Activated B cell treated with CpG ODN at 0.5 μM for 24 hours (primary cell): ENCODE measurements at regions not wholly inside any gene's neighbourhood (a gene's known extent, or its start where the extent isn't known, plus 50 kb on each side); places are given as distances from the start of the nearest gene placed in this dataset.

Source experiments
- ATAC-seq: fragments of 200-7000 bp; cut with Tn5 transposase; one replicate; pipeline ENCODE4 v1.10.0; 2021; ENCODE audit warnings: low read depth, mild to moderate bottlenecking, moderate library complexity
- CTCF ChIA-PET: fragments of 350-600 bp; sonication (Branson Sonifier 250); formaldehyde crosslinking; loops from one replicate; lab custom pipeline; 2021; ENCODE audit warnings: antibody characterized with exemption; lab: Charles Lee
- POLR2A ChIA-PET: fragments of 350-600 bp; sonication (Branson Sonifier 250); formaldehyde crosslinking; loops from one replicate; lab custom pipeline; 2021; ENCODE audit warnings: antibody characterized with exemption; lab: Charles Lee
- DNase-seq: peaks from one replicate; pipeline ENCODE4 v3.0.0; 2022
- H3K27ac Mint-ChIP-seq: one replicate; pipeline ENCODE4 v1.8.0; 2020; ENCODE audit warnings: mixed read lengths
- H3K27me3 Mint-ChIP-seq: one replicate; pipeline ENCODE4 v1.8.0; 2021; ENCODE audit warnings: mixed read lengths
- H3K36me3 Mint-ChIP-seq: one replicate; pipeline ENCODE4 v1.8.0; 2021; ENCODE audit warnings: low read depth, mixed read lengths
- H3K4me1 Mint-ChIP-seq: one replicate; pipeline ENCODE4 v1.8.0; 2021; ENCODE audit warnings: mixed read lengths
- H3K4me3 Mint-ChIP-seq: one replicate; pipeline ENCODE4 v1.8.0; 2020; ENCODE audit warnings: mild to moderate bottlenecking, mixed read lengths
- H3K9me3 Mint-ChIP-seq: one replicate; pipeline ENCODE4 v1.8.0; 2020; ENCODE audit warnings: mixed read lengths
- intact Hi-C: fragments of 100-400 bp; cut with micrococcal nuclease; formaldehyde crosslinking; loops from one replicate; pipeline ENCODE4 v1.15.1; 2024
- TF ChIP-seq, protein P1 (sequence below): fragments of 200-600 bp; IDR thresholded peaks from one replicate; pipeline ENCODE4 v1.8.0; 2022; ENCODE audit warnings: antibody characterized with exemption, mild to moderate bottlenecking

DNA sequence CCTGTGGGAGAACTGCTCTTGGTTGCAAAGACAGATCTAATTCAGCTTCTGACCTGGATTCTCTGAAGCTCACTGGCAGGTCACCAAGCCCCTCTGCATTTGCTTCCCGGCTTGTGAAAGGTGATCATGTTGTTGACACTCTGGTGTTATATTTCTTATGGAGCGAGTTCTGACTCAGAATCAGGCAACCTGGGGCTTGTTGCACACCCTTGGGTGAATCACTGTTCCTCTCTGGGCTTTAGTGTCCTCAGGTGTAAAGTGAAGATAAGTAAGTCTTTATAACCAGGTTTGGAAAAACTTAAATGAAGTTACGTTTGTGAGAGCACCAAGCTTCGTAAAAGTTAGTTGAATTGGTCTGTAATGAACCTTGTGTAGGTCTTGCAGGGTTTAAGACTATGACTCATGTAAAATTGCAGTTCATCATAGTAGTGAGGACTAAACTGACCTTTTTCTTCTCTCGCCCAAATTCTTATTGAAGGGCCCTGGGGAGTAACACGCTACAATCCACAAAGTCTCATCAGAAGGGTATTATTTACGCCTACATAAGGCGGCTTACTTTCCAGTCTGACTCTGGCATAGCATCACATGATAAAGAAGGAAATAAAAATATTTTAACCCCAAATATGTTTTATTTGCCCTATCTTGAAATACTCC lies 218.6 kb downstream of the TMEM38B start:
- Mint-ChIP-seq H3K36me3 (no peaks in the 10 kb centered on the region), H3K4me1 (no peaks in the 10 kb centered on the region), H3K27me3 (peaks cover 5% of the 10 kb centered on the region), H3K9me3 (no peaks in the 10 kb centered on the region), H3K27ac (no peak overlapping the region), H3K4me3 (no peak overlapping the region)
- CTCF ChIA-PET, result no interaction called here
- ATAC-seq, result no peak
- DNase-seq, result no peak
- POLR2A ChIA-PET, result interaction anchor here (0.6 kb wide), 1 partner anchor 258 kb away, joined by 3 read pairs; no protein-coding TSS in a partner anchor
- TF ChIP-seq, protein P1, sequence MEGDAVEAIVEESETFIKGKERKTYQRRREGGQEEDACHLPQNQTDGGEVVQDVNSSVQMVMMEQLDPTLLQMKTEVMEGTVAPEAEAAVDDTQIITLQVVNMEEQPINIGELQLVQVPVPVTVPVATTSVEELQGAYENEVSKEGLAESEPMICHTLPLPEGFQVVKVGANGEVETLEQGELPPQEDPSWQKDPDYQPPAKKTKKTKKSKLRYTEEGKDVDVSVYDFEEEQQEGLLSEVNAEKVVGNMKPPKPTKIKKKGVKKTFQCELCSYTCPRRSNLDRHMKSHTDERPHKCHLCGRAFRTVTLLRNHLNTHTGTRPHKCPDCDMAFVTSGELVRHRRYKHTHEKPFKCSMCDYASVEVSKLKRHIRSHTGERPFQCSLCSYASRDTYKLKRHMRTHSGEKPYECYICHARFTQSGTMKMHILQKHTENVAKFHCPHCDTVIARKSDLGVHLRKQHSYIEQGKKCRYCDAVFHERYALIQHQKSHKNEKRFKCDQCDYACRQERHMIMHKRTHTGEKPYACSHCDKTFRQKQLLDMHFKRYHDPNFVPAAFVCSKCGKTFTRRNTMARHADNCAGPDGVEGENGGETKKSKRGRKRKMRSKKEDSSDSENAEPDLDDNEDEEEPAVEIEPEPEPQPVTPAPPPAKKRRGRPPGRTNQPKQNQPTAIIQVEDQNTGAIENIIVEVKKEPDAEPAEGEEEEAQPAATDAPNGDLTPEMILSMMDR, result no peak
- intact Hi-C loops, result no loop called here

DNA sequence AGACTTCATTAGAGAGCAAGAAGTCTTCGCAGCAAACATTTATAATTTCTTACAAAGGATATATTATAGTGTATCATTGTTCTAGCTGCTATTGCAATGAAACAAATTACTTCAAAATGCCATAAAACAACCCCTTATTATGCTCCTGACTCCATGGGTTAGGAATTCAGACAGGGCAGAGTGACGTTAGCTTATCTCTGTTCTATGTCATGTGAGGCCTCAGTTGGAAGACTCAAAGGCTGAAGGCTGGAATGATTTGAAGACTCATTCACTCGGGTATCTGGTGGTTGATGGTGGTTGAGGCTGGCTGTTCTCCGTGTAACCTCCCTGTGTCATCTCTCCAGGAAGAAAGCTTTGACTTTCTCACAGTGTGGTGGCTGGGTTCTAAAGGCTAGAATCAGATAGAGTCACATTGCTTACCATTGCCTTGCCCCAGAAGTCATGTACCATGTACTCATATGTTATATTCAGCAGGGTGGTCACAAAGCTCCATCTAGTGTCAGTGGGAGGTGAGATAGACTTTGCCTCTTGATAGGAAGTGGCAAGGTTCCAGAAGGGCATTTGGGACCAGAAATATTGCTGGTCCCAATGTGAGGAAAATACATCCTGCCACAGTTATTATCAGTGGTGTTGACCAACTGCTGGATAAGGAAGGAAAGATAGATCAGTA lies 226.9 kb downstream of the TMEM38B start:
- H3K36me3 Mint-ChIP-seq, result no peaks in the 10 kb centered on the region
- intact Hi-C loops, result no loop called here
- H3K9me3 Mint-ChIP-seq, result no peaks in the 10 kb centered on the region
- CTCF ChIA-PET, result no interaction called here
- POLR2A ChIA-PET, result no interaction called here
- no peak overlapping the region for H3K27ac Mint-ChIP-seq
- H3K27me3 Mint-ChIP-seq, result no peaks in the 10 kb centered on the region
- DNase-seq (no peak), ATAC-seq (no peak)
- TF ChIP-seq, protein P1, result no peak
- no peak overlapping the region for H3K4me3 Mint-ChIP-seq
- no peaks in the 10 kb centered on the region for H3K4me1 Mint-ChIP-seq

DNA sequence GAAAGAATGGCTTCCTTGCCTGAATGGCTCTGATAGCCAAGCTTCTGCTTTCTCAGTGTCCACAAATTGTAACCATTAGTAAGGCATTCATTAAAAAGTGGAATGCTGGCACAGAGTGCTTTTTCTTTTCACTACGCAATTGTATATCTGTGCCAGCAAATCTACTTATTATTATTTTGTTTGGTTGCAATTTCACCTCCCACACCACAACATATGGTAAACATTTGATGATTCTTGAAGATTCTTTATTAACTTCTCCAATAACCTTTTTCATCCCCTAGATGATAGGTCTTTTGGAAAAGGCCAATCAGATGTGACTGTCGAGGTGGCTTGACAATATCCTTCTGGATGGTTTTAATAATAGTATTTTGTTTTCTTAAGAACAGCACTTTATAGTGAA lies 234.1 kb downstream of the TMEM38B start:
- Mint-ChIP-seq H3K27me3 (no peaks in the 10 kb centered on the region), H3K4me3 (no peak overlapping the region), H3K36me3 (no peaks in the 10 kb centered on the region), H3K27ac (no peak overlapping the region), H3K9me3 (no peaks in the 10 kb centered on the region), H3K4me1 (no peaks in the 10 kb centered on the region)
- ATAC-seq, result no peak
- TF ChIP-seq, protein P1, result no peak
- POLR2A ChIA-PET, result no interaction called here
- no peak for DNase-seq
- CTCF ChIA-PET, result no interaction called here
- intact Hi-C loops, result no loop called here

DNA sequence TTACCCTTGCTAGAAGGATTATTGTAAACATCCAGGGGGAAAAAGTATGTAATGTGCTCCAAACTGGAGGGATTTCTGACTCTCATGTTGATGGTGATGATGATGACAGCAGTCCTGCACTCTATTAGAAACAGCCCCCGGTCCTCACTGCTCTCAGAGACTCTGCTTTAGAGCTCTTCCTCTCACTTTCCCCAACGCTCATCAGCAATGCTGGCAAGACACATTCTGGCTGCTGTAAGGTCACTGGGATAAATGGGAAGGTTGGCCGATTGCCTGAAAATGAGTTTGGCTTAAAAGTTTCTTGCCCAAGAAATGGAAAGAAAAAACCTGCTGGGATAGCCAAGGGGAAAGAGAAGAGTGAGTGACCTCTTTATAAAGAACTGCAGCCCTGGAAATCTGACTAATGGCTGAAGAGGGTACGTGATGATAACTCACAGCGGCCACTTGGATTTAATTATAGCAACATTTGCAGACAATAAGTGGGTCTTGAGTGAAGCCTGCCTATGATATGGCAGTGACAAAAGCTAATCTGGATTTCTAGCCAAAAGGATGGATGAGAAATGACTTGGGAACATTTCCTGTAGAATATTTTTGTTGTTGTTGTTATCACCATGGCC lies 235.8 kb downstream of the TMEM38B start:
- Mint-ChIP-seq H3K4me1 (no peaks in the 10 kb centered on the region), H3K27me3 (no peaks in the 10 kb centered on the region), H3K9me3 (peaks cover 4% of the 10 kb centered on the region), H3K27ac (no peak overlapping the region), H3K36me3 (no peaks in the 10 kb centered on the region), H3K4me3 (no peak overlapping the region)
- TF ChIP-seq, protein P1, result no peak
- DNase-seq (no peak), ATAC-seq (no peak)
- CTCF ChIA-PET, result no interaction called here
- intact Hi-C loops, result no loop called here
- POLR2A ChIA-PET, result no interaction called here

DNA sequence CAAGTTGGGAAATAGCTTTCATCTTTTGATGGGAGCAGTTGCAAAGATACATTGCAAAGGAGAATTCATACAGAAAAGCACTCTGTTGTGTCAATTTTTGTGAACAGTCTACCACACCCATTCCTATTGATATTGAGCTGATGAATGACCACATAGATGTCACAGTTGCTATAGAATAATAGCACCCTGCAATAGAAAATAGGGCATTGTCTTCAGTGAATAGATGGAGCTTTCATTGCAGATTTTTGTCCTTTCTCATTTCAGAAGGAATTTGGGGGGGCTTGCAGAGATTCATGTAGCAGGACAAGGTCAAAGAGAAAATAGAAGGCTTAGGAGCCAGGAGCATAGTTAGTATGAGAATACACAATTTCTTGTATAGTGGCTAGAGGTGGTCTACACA lies 237.9 kb downstream of the TMEM38B start:
- POLR2A ChIA-PET, result no interaction called here
- ATAC-seq, result no peak
- CTCF ChIA-PET, result no interaction called here
- intact Hi-C loops, result no loop called here
- Mint-ChIP-seq H3K4me3 (no peak overlapping the region), H3K9me3 (peaks cover 4% of the 10 kb centered on the region), H3K4me1 (no peaks in the 10 kb centered on the region), H3K36me3 (no peaks in the 10 kb centered on the region), H3K27ac (no peak overlapping the region), H3K27me3 (no peaks in the 10 kb centered on the region)
- TF ChIP-seq, protein P1, result no peak
- DNase-seq, result no peak
